Pancreas (tissue), 10 donors: ENCODE measurements at regions not wholly inside any gene's neighbourhood (a gene's known extent, or its start where the extent isn't known, plus 50 kb on each side); places are given as distances from the start of the nearest gene placed in this dataset.
"Not testable (repeated sequence)": the region's sequence is repeated elsewhere in the genome, so short reads cannot be mapped to it uniquely, and the experiment has no call there.

Experiments used
- ATAC-seq, 4 donors: fragments of 200-7000 bp; cut with Tn5 transposase; one replicate each; pipeline versions ENCODE4 v1.8.0 to v1.9.1; 2020; ENCODE audit warnings: mild to moderate bottlenecking in 4 of 4, moderate library complexity in 4 of 4
- DNase-seq, 6 donors: peaks; one replicate each; pipeline ENCODE4 v3.0.0-alpha.2; 2020
- FAIRE-seq: peaks from 2 replicates; lab custom pipeline; 2012; peaks lifted over from hg19 to GRCh38; lab: Jason Lieb, UNC
- H3K27ac ChIP-seq, 4 donors: fragments of 200-600 bp; sonication (generic); 1 replicate in 3 of 4; 2 replicates in 1 of 4; pipeline versions ENCODE4 v1.5.0 to v1.8.0; 2020
- H3K27me3 ChIP-seq, 4 donors: fragments of 200-600 bp; one replicate each; pipeline ENCODE4 v1.8.0; 2021
- H3K36me3 ChIP-seq, 3 donors: fragments of 200-600 bp; sonication (generic) in 1 of 3; one replicate each; pipeline versions ENCODE4 v1.5.0 to v1.8.0; 2020 to 2021
- H3K4me1 ChIP-seq, 3 donors: fragments of 200-600 bp; one replicate each; pipeline ENCODE4 v1.8.0; 2021
- H3K4me3 ChIP-seq, 4 donors: fragments of 200-600 bp; sonication (generic) in 2 of 4; one replicate each; pipeline versions ENCODE4 v1.5.0 to v1.8.0; 2020 to 2021
- H3K9me3 ChIP-seq, 4 donors: fragments of 200-600 bp; one replicate each; pipeline ENCODE4 v1.8.0; 2021
- WGBS, 2 donors: extraction: QIAGEN DNeasy Blood & Tissue Kit; methylation state at CpG; one replicate each; pipeline ENCODE4 v1.1.7; 2013; 5-methylcytosine and 5-hydroxymethylcytosine counted together
- intact Hi-C, 3 donors: fragments of 100-400 bp; cut with DNase I; formaldehyde crosslinking; loops; one replicate each; pipeline versions ENCODE4 v1.11.1 to v1.14.2; 2022
- donor health status: healthy with polysubstance abuse.
- donor health status: DM: no; HTN: no; CAD: no; lungs with moderate emphysema.
- donor health status: DM: no; HTN: no; CAD: no.
- donor health status: control.
- donor health status: control.
- donor health status: Bipolar disorder and iron deficiency.
- donor health status: DM: yes; HTN: yes; CAD: no.
- donor health status: DM: no; HTN: no; CAD: no.
- donor health status: DM: no; HTN: no; CAD: no.
- donor health status: DM: yes; HTN: yes; CAD: no.

- H3K27ac ChIP-seq, intact Hi-C loops, H3K4me1 ChIP-seq, H3K9me3 ChIP-seq, H3K4me3 ChIP-seq, ATAC-seq, FAIRE-seq, H3K27me3 ChIP-seq, H3K36me3 ChIP-seq, DNase-seq: not testable (repeated sequence)
- WGBS, 2 donors = 85% methylated on average over 4 of the region's 5 CpGs; no CpG with 5 or more reads in 1 of the 2 donors
Measured at GRCh38 chr21:5051303-5052018, 5469.9 kb upstream of the TPTE start.

- H3K27me3 ChIP-seq, DNase-seq, H3K9me3 ChIP-seq, H3K36me3 ChIP-seq, H3K27ac ChIP-seq, H3K4me3 ChIP-seq, H3K4me1 ChIP-seq, FAIRE-seq, intact Hi-C loops: not testable (repeated sequence)
- WGBS, 2 donors = no CpG with 5 or more reads among the region's 13 CpGs
- ATAC-seq = peak; percentile 17 to 48 (median 18)
Measured at GRCh38 chr21:5055027-5055754, 5466.2 kb upstream of the TPTE start.

GRCh38 chr21:5055996-5056962 lies 5465.1 kb upstream of the TPTE start:
- H3K36me3 ChIP-seq, H3K4me3 ChIP-seq, H3K27me3 ChIP-seq, intact Hi-C loops, H3K27ac ChIP-seq, H3K9me3 ChIP-seq, DNase-seq, H3K4me1 ChIP-seq, FAIRE-seq: not testable (repeated sequence)
- WGBS, 2 donors = no CpG with 5 or more reads among the region's 33 CpGs
- peak; percentile 31 to 81 (median 74) for ATAC-seq

DNA sequence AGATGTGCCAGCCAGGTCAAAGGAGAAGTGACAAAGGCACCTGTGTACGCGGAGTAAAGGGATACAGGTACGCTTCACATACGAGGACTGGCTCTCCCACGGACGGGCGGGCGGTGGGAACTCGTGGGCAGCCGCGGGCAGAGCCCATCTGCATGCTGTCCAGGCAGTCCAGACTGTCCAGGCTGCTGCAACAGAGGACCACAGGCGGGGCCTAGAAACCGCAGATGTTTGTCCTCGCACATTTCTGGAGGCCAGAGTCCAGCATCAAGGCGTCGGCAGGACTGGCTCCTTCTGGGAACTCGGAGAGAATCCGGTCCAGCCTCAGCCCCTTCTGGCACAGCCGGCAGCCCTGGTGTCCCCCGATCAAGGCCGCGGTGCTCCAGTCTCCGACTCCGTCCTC lies 5464.3 kb upstream of the TPTE start:
- H3K27ac ChIP-seq, H3K36me3 ChIP-seq, DNase-seq, H3K4me1 ChIP-seq, H3K9me3 ChIP-seq, H3K4me3 ChIP-seq, FAIRE-seq, intact Hi-C loops, H3K27me3 ChIP-seq: not testable (repeated sequence)
- peak; percentile 28 to 60 (median 47) for ATAC-seq
- no CpG with 5 or more reads among the region's 24 CpGs for WGBS, 2 donors

GRCh38 chr21:5060364-5061083 lies 5460.9 kb upstream of the TPTE start:
- H3K9me3 ChIP-seq, H3K27ac ChIP-seq, H3K27me3 ChIP-seq, H3K4me1 ChIP-seq, H3K4me3 ChIP-seq, H3K36me3 ChIP-seq, FAIRE-seq, ATAC-seq, DNase-seq, intact Hi-C loops: not testable (repeated sequence)
- WGBS, 2 donors = no CpG with 5 or more reads among the region's 30 CpGs

DNA sequence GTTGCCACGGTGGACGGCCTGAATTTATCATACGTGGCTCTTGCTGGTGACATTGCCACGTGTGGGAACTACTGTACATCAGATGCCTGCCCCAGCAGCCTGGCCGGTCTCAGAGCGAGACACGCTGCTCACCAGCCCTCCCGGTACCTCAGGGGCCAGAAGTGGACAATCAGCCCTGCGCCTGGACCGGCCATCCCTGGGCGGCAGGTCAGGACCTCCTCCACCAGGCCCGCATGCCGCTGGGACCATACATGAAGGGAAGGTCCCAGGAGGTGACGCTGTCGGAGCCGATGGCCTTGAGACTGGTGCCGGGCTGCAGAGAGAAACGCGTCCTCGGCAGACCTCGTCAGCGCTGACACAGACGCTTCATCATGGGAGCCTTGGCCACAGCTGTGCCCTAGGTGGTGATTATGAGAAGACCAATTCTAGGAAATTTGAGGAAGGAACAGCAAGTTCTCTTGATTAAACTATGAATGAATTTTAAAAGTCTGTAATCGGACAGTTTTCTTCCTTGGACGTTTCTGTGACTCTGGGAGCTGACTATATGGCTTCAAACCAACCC lies 5456.7 kb upstream of the TPTE start:
- H3K36me3 ChIP-seq, H3K27me3 ChIP-seq, DNase-seq, H3K9me3 ChIP-seq, H3K4me1 ChIP-seq, FAIRE-seq, H3K4me3 ChIP-seq, H3K27ac ChIP-seq, intact Hi-C loops: not testable (repeated sequence)
- ATAC-seq = peak in 1 of 4 donors; percentile 48
- 92% methylated on average over 8 of the region's 25 CpGs; no CpG with 5 or more reads in 1 of the 2 donors for WGBS, 2 donors

- H3K36me3 ChIP-seq, intact Hi-C loops, FAIRE-seq, H3K4me3 ChIP-seq, H3K27ac ChIP-seq, H3K27me3 ChIP-seq, H3K9me3 ChIP-seq, H3K4me1 ChIP-seq: not testable (repeated sequence)
- peak in 1 of 6 donors; percentile 40 for DNase-seq
- 87% methylated on average over 21 of the region's 26 CpGs; no CpG with 5 or more reads in 1 of the 2 donors for WGBS, 2 donors
- ATAC-seq = peak in 3 of 4 donors; percentile 40 to 59 (median 56)
Measured at GRCh38 chr21:5065240-5066211, 5455.9 kb upstream of the TPTE start.

- ATAC-seq, H3K4me1 ChIP-seq, DNase-seq, FAIRE-seq, H3K9me3 ChIP-seq, H3K36me3 ChIP-seq, intact Hi-C loops, H3K27me3 ChIP-seq, H3K4me3 ChIP-seq, H3K27ac ChIP-seq: not testable (repeated sequence)
- 100% methylated on average over 1 of the region's 12 CpGs; no CpG with 5 or more reads in 1 of the 2 donors for WGBS, 2 donors
Measured at GRCh38 chr21:5066682-5067251, 5454.6 kb upstream of the TPTE start.

DNA sequence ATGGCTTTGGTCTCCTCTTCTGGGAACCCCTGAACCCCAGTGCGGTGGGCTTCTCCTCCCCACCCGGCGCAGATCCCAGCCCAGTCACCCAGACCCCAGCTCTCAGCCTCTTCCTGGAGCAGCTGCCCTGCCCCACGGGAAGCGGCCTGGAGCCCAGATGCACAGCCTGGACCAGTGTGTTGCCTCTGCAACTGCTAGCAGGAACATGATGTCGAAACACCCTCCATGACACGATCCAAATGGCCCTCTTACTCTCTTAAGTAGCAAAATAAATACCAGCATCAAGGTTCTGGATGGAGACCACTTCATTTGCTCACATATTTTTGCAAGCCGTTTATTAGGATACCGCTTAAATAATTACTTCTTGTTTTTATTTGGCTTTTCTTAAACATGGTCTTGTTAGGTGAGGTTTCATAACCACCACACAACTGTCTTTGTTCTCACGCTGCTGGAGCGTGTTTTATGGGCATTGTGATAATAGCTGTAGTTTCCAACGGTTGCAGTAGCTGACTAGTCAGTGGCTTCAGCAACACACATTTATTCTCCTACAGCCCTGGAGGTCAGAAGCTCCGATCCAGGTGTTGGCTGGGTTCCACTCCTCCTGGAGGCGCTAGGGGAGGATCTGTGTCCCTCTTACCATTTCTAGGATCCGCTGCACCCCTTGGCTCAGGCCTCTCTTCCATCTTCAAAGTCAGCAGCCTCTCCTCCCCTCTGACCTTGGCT lies 5453.9 kb upstream of the TPTE start:
- WGBS, 2 donors = 8% methylated on average over 2 of the region's 15 CpGs; no CpG with 5 or more reads in 1 of the 2 donors
- H3K36me3 ChIP-seq, H3K27ac ChIP-seq, H3K4me1 ChIP-seq, FAIRE-seq, H3K27me3 ChIP-seq, DNase-seq, H3K9me3 ChIP-seq, intact Hi-C loops, H3K4me3 ChIP-seq: not testable (repeated sequence)
- ATAC-seq = peak in 3 of 4 donors; percentile 38 to 59 (median 46)
